K562 (cell line): ENCODE measurements at regions not wholly inside any gene's neighbourhood (a gene's known extent, or its start where the extent isn't known, plus 50 kb on each side); places are given as distances from the start of the nearest gene placed in this dataset.

Source experiments
- ARID2 ChIP-seq: fragments of 450-650 bp; IDR thresholded peaks from 2 replicates; pipeline ENCODE4 v1.6.1; 2017; ENCODE audit warnings: antibody characterized with exemption, mild to moderate bottlenecking
- ATF1 ChIP-seq, 2 experiments: fragments of 450-650 bp in 1 of 2; IDR thresholded peaks; 2 replicates each; pipeline ENCODE4 v1.6.1; 2016; ENCODE audit warnings: missing compliant biosample characterization in 1 of 2, missing genetic modification characterization in 1 of 2
- CLOCK ChIP-seq: fragments of 250-450 bp; sonication (Bioruptor Pico); IDR thresholded peaks from 2 replicates; pipeline ENCODE4 v1.4.0; 2020; ENCODE audit warnings: mild to moderate bottlenecking, moderate library complexity, borderline replicate concordance
- KDM4B ChIP-seq, 2 experiments: fragments of 450-650 bp in 1 of 2; sonication (generic) in 1 of 2; IDR thresholded peaks; 2 replicates each; pipeline ENCODE4 v1.6.1; 2016 to 2017; ENCODE audit warnings: borderline replicate concordance in 2 of 2, antibody characterized with exemption in 1 of 2, low read depth in 1 of 2, mild to moderate bottlenecking in 1 of 2
- KLF10 ChIP-seq: fragments of 250-450 bp; sonication (Bioruptor Pico); IDR thresholded peaks from 2 replicates; pipeline ENCODE4 v1.6.1; 2021; ENCODE audit warnings: matching md5 sums
- LARP7 ChIP-seq: fragments of 450-650 bp; IDR thresholded peaks from 2 replicates; pipeline ENCODE4 v1.6.1; 2016
- POLR2H ChIP-seq: IDR thresholded peaks from 2 replicates; pipeline ENCODE4 v1.6.1; 2016; ENCODE audit warnings: missing genetic modification characterization, low read depth, mild to moderate bottlenecking, control low read depth, missing compliant biosample characterization, moderate library complexity
- RCOR1 ChIP-seq, 2 experiments: IDR thresholded peaks; 2 replicates each; pipeline ENCODE4 v1.6.1; 2012; ENCODE audit warnings: low read depth in 2 of 2, low read length in 2 of 2, borderline replicate concordance in 1 of 2, improper control_type of control experiment in 1 of 2
- RHOXF2B ChIP-seq: fragments of 250-450 bp; sonication (Bioruptor Pico); conservative IDR thresholded peaks from 2 replicates; pipeline ENCODE4 v1.5.1; 2021
- SMAD3 ChIP-seq: fragments of 450-650 bp; formaldehyde crosslinking; conservative IDR thresholded peaks from 2 replicates; pipeline ENCODE4 v1.4.0; 2020; ENCODE audit warnings: mild to moderate bottlenecking
- SMC3 ChIP-seq: conservative IDR thresholded peaks from 2 replicates; pipeline ENCODE4 v1.6.1; 2011; ENCODE audit warnings: low read depth, low read length, improper control_type of control experiment; ENCODE audit not compliant: insufficient read depth
- ZBED1 ChIP-seq: IDR thresholded peaks from 2 replicates; pipeline ENCODE4 v1.6.1; 2014
- ZNF639 ChIP-seq, 2 experiments: fragments of 200-800 bp in 1 of 2; sonication (Bioruptor generic) in 1 of 2; sonication (generic) in 1 of 2; formaldehyde crosslinking in 1 of 2; IDR thresholded peaks in 1 of 2; conservative IDR thresholded peaks in 1 of 2; 2 replicates each; pipeline versions ENCODE4 v1.5.0 to v1.6.1; 2016 to 2020; ENCODE audit warnings: missing compliant biosample characterization in 1 of 2, missing genetic modification characterization in 1 of 2, missing genetic modification reagents in 1 of 2
- ZNF644 ChIP-seq: fragments of 200-800 bp; sonication (Bioruptor generic); IDR thresholded peaks from 2 replicates; pipeline ENCODE4 v1.6.1; 2016; ENCODE audit warnings: low read depth, missing genetic modification characterization, missing compliant biosample characterization
- ZNF668 ChIP-seq: fragments of 250-450 bp; sonication (Bioruptor Pico); IDR thresholded peaks from 2 replicates; pipeline ENCODE4 v1.8.0; 2022; ENCODE audit warnings: mild to moderate bottlenecking, inconsistent platforms
- ZNF695 ChIP-seq: fragments of 450-650 bp; formaldehyde crosslinking; IDR thresholded peaks from 2 replicates; pipeline ENCODE4 v1.4.0; 2020; ENCODE audit warnings: mild to moderate bottlenecking, moderate library complexity
- ZSCAN32 ChIP-seq: fragments of 450-650 bp; formaldehyde crosslinking; IDR thresholded peaks from 2 replicates; pipeline ENCODE4 v1.4.0; 2020; ENCODE audit warnings: mild to moderate bottlenecking, moderate library complexity
- TF ChIP-seq, protein P1 (sequence below): fragments of 450-650 bp; IDR thresholded peaks from 2 replicates; pipeline ENCODE4 v1.6.1; 2018; ENCODE audit warnings: mild to moderate bottlenecking, low read depth; ENCODE audit not compliant: partially characterized antibody
- TF ChIP-seq, protein P2 (sequence below): fragments of 450-650 bp; IDR thresholded peaks from 2 replicates; pipeline ENCODE4 v1.6.1; 2016; ENCODE audit warnings: missing biosample characterization, missing genetic modification characterization

GRCh38 chr16:79870016-79870886 is 269.7 kb upstream of the MAF start (continued):
- TF ChIP-seq RCOR1 (IDR thresholded peaks at IDR 0.05; ENCODE audit: borderline replicate concordance in 1 of 2, low read depth in 2 of 2, low read length in 2 of 2) (no peak), ZNF639 (CRISPR knock-in tag; conservative IDR thresholded peaks at IDR 0.05 in 1 of 2, IDR thresholded peaks at IDR 0.05 in 1 of 2) (no peak; a peak in 2 of 4 replicates), SMC3 (no peak), ZNF644 (tag) (0 out of 2 replicates have a peak, but pooled peaks have one; percentile 66), ZBED1 (peak; percentile 7; the same call in 1 of the 2 replicates), ZNF668 (CRISPR knock-in tag) (no peak), SMAD3 (CRISPR knock-in tag) (no peak), RHOXF2B (CRISPR knock-in tag) (peak; percentile 52; the same call in 1 of the 2 replicates), POLR2H (tag) (no peak), ATF1 (CRISPR knock-in tag; IDR thresholded peaks at IDR 0.05) (no peak), ATF1 (tag; IDR thresholded peaks at IDR 0.05) (peak; percentile 60), LARP7 (0 out of 2 replicates have a peak, but pooled peaks have one; percentile 32), KLF10 (CRISPR knock-in tag) (no peak), ZNF695 (CRISPR knock-in tag) (no peak), ZSCAN32 (CRISPR knock-in tag) (peak; percentile 31; the same call in 1 of the 2 replicates), KDM4B (IDR thresholded peaks at IDR 0.05; ENCODE audit: borderline replicate concordance in 2 of 2, low read depth in 1 of 2) (0 out of 4 replicates have a peak, but pooled peaks of 1 of the 2 experiments have one; percentile 29), ARID2 (no peak), CLOCK (CRISPR knock-in tag) (no peak)
- TF ChIP-seq, protein P1, sequence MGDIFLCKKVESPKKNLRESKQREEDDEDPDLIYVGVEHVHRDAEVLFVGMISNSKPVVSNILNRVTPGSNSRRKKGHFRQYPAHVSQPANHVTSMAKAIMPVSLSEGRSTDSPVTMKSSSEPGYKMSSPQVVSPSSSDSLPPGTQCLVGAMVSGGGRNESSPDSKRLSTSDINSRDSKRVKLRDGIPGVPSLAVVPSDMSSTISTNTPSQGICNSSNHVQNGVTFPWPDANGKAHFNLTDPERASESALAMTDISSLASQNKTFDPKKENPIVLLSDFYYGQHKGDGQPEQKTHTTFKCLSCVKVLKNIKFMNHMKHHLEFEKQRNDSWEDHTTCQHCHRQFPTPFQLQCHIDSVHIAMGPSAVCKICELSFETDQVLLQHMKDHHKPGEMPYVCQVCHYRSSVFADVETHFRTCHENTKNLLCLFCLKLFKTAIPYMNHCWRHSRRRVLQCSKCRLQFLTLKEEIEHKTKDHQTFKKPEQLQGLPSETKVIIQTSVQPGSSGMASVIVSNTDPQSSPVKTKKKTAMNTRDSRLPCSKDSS = no peak
- TF ChIP-seq, protein P2, sequence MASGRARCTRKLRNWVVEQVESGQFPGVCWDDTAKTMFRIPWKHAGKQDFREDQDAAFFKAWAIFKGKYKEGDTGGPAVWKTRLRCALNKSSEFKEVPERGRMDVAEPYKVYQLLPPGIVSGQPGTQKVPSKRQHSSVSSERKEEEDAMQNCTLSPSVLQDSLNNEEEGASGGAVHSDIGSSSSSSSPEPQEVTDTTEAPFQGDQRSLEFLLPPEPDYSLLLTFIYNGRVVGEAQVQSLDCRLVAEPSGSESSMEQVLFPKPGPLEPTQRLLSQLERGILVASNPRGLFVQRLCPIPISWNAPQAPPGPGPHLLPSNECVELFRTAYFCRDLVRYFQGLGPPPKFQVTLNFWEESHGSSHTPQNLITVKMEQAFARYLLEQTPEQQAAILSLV (tag) = 0 out of 2 replicates have a peak, but pooled peaks have one; percentile 12
